ENCODE measurements at regions not wholly inside any gene's neighbourhood (a gene's known extent, or its start where the extent isn't known, plus 50 kb on each side); places are given as distances from the start of the nearest gene placed in this dataset.

- TF ChIP-seq CTCF (IDR thresholded peaks at IDR 0.05; ENCODE audit: extremely low read depth, insufficient read depth, missing control alignments), result no peak
- in situ Hi-C loops (cut with MboI; ENCODE audit: low pct_unique_long_range_greater_than_20kb, low sequenced_read_pairs, unreplicated experiment), result no loop called here
- no peak for DNase-seq (ENCODE audit: low spot score)
These were observed 108.4 kb downstream of the EMP1 start for GRCh38 chr12:13304924-13305323.

GRCh38 chr12:13299457-13299856, 102.9 kb downstream of the EMP1 start:
- DNase-seq (ENCODE audit: low spot score), result no peak
- in situ Hi-C loops (cut with MboI; ENCODE audit: low pct_unique_long_range_greater_than_20kb, low sequenced_read_pairs, unreplicated experiment), result no loop called here
- no peak for TF ChIP-seq CTCF (IDR thresholded peaks at IDR 0.05; ENCODE audit: extremely low read depth, insufficient read depth, missing control alignments)

- no peak for DNase-seq (ENCODE audit: low spot score)
These were observed 96.6 kb downstream of the EMP1 start for GRCh38 chr12:13293096-13293495.

GRCh38 chr12:13289653-13290289, 93.2 kb downstream of the EMP1 start:
- in situ Hi-C loops (cut with MboI; ENCODE audit: low pct_unique_long_range_greater_than_20kb, low sequenced_read_pairs, unreplicated experiment), result no loop called here
- TF ChIP-seq CTCF (IDR thresholded peaks at IDR 0.05; ENCODE audit: extremely low read depth, insufficient read depth, missing control alignments), result no peak

More at GRCh38 chr12:13293096-13293495, 96.6 kb downstream of the EMP1 start:
- no peak for TF ChIP-seq CTCF (IDR thresholded peaks at IDR 0.05; ENCODE audit: extremely low read depth, insufficient read depth, missing control alignments)
- in situ Hi-C loops (cut with MboI; ENCODE audit: low pct_unique_long_range_greater_than_20kb, low sequenced_read_pairs, unreplicated experiment), result no loop called here

GRCh38 chr12:13288937-13289652, 92.6 kb downstream of the EMP1 start:
- DNase-seq (ENCODE audit: low spot score), result no peak
- in situ Hi-C loops (cut with MboI; ENCODE audit: low pct_unique_long_range_greater_than_20kb, low sequenced_read_pairs, unreplicated experiment), result no loop called here
- TF ChIP-seq CTCF (IDR thresholded peaks at IDR 0.05; ENCODE audit: extremely low read depth, insufficient read depth, missing control alignments), result no peak

More at GRCh38 chr12:13289653-13290289, 93.2 kb downstream of the EMP1 start:
- DNase-seq (ENCODE audit: low spot score), result no peak

GRCh38 chr12:13288501-13288900, 92.0 kb downstream of the EMP1 start:
- DNase-seq (ENCODE audit: low spot score), result no peak
- in situ Hi-C loops (cut with MboI; ENCODE audit: low pct_unique_long_range_greater_than_20kb, low sequenced_read_pairs, unreplicated experiment), result no loop called here
- no peak for TF ChIP-seq CTCF (IDR thresholded peaks at IDR 0.05; ENCODE audit: extremely low read depth, insufficient read depth, missing control alignments)

Data from GM13977 (cell line).